Panc1 (cell line): ENCODE measurements at regions not wholly inside any gene's neighbourhood (a gene's known extent, or its start where the extent isn't known, plus 50 kb on each side); places are given as distances from the start of the nearest gene placed in this dataset.

Experiments
- ATAC-seq: fragments of 200-7000 bp; cut with Tn5 transposase; 2 replicates; pipeline ENCODE4 v1.9.1; 2020; ENCODE audit warnings: mild to moderate bottlenecking, moderate library complexity
- BruUV-seq: library from RNA; stranded (reverse); fragments of 400-500 nt; replicated peaks from 2 replicates; lab custom pipeline; 2021; lab: Mats Ljungman, UMichigan
- CTCF ChIA-PET: fragments of 300-600 bp; sonication (Branson Sonifier 250); formaldehyde crosslinking; loops from one replicate; lab custom pipeline; 2022; ENCODE audit warnings: antibody characterized with exemption; lab: Charles Lee
- POLR2A ChIA-PET: fragments of 300-600 bp; sonication (Branson Sonifier 250); formaldehyde crosslinking; loops from one replicate; lab custom pipeline; 2022; ENCODE audit warnings: antibody characterized with exemption; lab: Charles Lee
- DNase-seq: peaks from one replicate; pipeline ENCODE4 v3.0.0-alpha.2; 2010; ENCODE audit warnings: low read depth, low spot score
- H3K27ac ChIP-seq: 2 replicates; pipeline ENCODE4 v1.5.1; 2011; ENCODE audit warnings: mild to moderate bottlenecking, low read length, inconsistent platforms
- H3K27me3 ChIP-seq: fragments of 200-500 bp; sonication (Bioruptor generic); 2 replicates; pipeline ENCODE4 v1.6.0; 2014; ENCODE audit warnings: low read length, inconsistent platforms; ENCODE audit not compliant: control insufficient read depth, insufficient read depth
- H3K36me3 ChIP-seq: fragments of 200-500 bp; sonication (Bioruptor generic); 2 replicates; pipeline ENCODE4 v1.5.1; 2014; ENCODE audit warnings: inconsistent platforms, mild to moderate bottlenecking, low read length, moderate library complexity; ENCODE audit not compliant: control insufficient read depth, insufficient read depth
- H3K4me1 ChIP-seq: 2 replicates; pipeline ENCODE4 v1.5.1; 2011; ENCODE audit warnings: inconsistent platforms, mild to moderate bottlenecking, low read length, moderate library complexity; ENCODE audit not compliant: control insufficient read depth, insufficient read depth
- H3K4me3 ChIP-seq, 2 experiments: 2 replicates each; pipeline ENCODE4 v1.5.1; 2011 to 2012; ENCODE audit warnings: low read depth in 2 of 2, low read length in 2 of 2, mild to moderate bottlenecking in 2 of 2, inconsistent platforms in 1 of 2, moderate library complexity in 1 of 2
- H3K9me3 ChIP-seq: fragments of 200-500 bp; sonication (Bioruptor generic); 2 replicates; pipeline ENCODE4 v1.5.1; 2014; ENCODE audit warnings: low read depth, mild to moderate bottlenecking, inconsistent platforms, low read length, moderate library complexity; ENCODE audit not compliant: control insufficient read depth, insufficient read depth
- POLR2AphosphoS5 ChIP-seq: IDR thresholded peaks from 2 replicates; pipeline ENCODE4 v1.6.1; 2012; ENCODE audit warnings: mild to moderate bottlenecking, low read depth, low read length, moderate library complexity
- SIN3A ChIP-seq: IDR thresholded peaks from 2 replicates; pipeline ENCODE4 v1.6.1; 2012; ENCODE audit warnings: low read depth, mild to moderate bottlenecking, low read length, moderate library complexity, borderline replicate concordance; ENCODE audit not compliant: insufficient read depth
- TCF7L2 ChIP-seq: IDR thresholded peaks from 2 replicates; pipeline ENCODE4 v1.6.1; 2011; ENCODE audit warnings: mild to moderate bottlenecking, low read depth, low read length, inconsistent platforms
- in situ Hi-C: cut with HindIII; loops from 2 replicates; pipeline ENCODE4 v1.10.0; 2016; ENCODE audit warnings: low sequenced_read_pairs, low pct_unique_long_range_greater_than_20kb
- intact Hi-C: fragments of 100-400 bp; cut with micrococcal nuclease; formaldehyde crosslinking; loops from one replicate; pipeline ENCODE4 v1.10.0; 2022; ENCODE audit not compliant: unreplicated experiment
- TF ChIP-seq, protein P1 (sequence below), 2 experiments: IDR thresholded peaks; 2 replicates each; pipeline ENCODE4 v1.6.1; 2011 to 2012; ENCODE audit warnings: low read depth in 2 of 2, control low read depth in 1 of 2, low read length in 1 of 2, mild to moderate bottlenecking in 1 of 2, moderate library complexity in 1 of 2; ENCODE audit not compliant: insufficient read depth in 1 of 2
- TF ChIP-seq, protein P2 (sequence below): fragments of 450-650 bp; IDR thresholded peaks from 2 replicates; pipeline ENCODE4 v1.5.1; 2017; ENCODE audit warnings: mild to moderate bottlenecking

DNA sequence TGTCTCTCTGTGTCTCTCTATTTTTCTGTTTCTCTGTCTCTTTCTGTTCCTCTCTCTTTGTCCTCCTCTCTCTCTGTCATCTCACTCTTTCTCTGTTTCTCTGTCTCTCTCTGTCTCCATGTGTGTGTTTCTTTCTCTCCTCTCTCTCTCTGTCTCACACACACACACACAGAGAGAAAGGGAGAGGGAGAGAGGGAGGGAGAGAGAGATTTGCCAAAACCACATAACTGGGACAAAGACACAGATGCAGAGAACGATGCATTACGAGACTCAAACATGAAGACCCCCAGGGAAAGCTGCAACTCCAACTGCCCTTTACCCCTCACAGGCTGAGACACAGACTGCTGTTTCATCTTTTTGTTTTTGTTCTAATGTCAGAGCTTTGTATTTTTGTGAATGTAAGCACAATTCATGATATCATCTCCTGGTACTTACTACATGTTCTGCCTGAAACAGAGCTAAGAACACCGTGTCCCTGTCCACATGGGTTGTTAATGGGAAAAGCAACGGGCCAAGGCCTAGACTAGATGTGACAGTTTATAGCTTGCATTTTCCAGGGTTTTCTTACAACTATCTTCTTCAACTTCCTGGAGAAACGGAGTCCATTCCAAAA is 177.1 kb upstream of the ARID1B start:
- in situ Hi-C loops: no loop called here
- TF ChIP-seq TCF7L2 (no peak), POLR2AphosphoS5 (no peak), SIN3A (no peak)
- TF ChIP-seq, protein P1, sequence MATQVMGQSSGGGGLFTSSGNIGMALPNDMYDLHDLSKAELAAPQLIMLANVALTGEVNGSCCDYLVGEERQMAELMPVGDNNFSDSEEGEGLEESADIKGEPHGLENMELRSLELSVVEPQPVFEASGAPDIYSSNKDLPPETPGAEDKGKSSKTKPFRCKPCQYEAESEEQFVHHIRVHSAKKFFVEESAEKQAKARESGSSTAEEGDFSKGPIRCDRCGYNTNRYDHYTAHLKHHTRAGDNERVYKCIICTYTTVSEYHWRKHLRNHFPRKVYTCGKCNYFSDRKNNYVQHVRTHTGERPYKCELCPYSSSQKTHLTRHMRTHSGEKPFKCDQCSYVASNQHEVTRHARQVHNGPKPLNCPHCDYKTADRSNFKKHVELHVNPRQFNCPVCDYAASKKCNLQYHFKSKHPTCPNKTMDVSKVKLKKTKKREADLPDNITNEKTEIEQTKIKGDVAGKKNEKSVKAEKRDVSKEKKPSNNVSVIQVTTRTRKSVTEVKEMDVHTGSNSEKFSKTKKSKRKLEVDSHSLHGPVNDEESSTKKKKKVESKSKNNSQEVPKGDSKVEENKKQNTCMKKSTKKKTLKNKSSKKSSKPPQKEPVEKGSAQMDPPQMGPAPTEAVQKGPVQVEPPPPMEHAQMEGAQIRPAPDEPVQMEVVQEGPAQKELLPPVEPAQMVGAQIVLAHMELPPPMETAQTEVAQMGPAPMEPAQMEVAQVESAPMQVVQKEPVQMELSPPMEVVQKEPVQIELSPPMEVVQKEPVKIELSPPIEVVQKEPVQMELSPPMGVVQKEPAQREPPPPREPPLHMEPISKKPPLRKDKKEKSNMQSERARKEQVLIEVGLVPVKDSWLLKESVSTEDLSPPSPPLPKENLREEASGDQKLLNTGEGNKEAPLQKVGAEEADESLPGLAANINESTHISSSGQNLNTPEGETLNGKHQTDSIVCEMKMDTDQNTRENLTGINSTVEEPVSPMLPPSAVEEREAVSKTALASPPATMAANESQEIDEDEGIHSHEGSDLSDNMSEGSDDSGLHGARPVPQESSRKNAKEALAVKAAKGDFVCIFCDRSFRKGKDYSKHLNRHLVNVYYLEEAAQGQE (IDR thresholded peaks at IDR 0.05; ENCODE audit: insufficient read depth in 1 of 2, low read depth in 2 of 2, low read length in 1 of 2): no peak
- TF ChIP-seq, protein P2, sequence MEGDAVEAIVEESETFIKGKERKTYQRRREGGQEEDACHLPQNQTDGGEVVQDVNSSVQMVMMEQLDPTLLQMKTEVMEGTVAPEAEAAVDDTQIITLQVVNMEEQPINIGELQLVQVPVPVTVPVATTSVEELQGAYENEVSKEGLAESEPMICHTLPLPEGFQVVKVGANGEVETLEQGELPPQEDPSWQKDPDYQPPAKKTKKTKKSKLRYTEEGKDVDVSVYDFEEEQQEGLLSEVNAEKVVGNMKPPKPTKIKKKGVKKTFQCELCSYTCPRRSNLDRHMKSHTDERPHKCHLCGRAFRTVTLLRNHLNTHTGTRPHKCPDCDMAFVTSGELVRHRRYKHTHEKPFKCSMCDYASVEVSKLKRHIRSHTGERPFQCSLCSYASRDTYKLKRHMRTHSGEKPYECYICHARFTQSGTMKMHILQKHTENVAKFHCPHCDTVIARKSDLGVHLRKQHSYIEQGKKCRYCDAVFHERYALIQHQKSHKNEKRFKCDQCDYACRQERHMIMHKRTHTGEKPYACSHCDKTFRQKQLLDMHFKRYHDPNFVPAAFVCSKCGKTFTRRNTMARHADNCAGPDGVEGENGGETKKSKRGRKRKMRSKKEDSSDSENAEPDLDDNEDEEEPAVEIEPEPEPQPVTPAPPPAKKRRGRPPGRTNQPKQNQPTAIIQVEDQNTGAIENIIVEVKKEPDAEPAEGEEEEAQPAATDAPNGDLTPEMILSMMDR: no peak
- intact Hi-C loops: no loop called here
- CTCF ChIA-PET: interaction anchor here (0.6 kb wide), 1 partner anchor 63 kb away, joined by 3 read pairs; no protein-coding TSS in a partner anchor
- no peaks in the 10 kb centered on the region for H3K27me3 ChIP-seq
- no peaks in the 10 kb centered on the region for H3K36me3 ChIP-seq
- BruUV-seq: no TSS peak
- no peak overlapping the region for H3K27ac ChIP-seq
- ATAC-seq: no peak
- H3K4me3 ChIP-seq: no peak overlapping the region
- H3K4me1 ChIP-seq: no peaks in the 10 kb centered on the region
- no peaks in the 10 kb centered on the region for H3K9me3 ChIP-seq
- POLR2A ChIA-PET: no interaction called here
- DNase-seq: no peak

DNA sequence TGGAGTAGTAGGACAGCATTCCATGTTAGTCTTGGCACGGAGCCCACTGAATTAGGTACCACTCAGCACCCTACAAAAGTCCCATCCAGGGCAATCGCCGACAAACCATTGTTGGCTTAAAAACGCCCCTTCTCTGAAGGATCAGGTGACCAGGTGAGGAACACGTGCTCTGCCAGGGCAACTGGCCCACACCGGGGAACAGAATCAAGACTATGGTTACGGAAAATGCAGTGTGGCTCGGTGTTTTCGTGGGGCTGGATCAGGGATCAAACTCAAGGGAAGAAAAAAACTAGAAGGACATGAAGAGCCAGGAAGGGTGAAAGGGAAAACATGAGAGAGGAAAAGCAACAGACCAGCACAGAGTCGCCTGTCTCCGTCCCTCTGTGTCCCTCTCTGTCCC is 177.8 kb upstream of the ARID1B start:
- POLR2A ChIA-PET: no interaction called here
- H3K4me1 ChIP-seq: no peaks in the 10 kb centered on the region

More for the DNA sequence above, 177.8 kb upstream of the ARID1B start:
- Histone ChIP-seq H3K27ac (no peak overlapping the region), H3K9me3 (no peaks in the 10 kb centered on the region), H3K4me3 (no peak overlapping the region), H3K27me3 (no peaks in the 10 kb centered on the region), H3K36me3 (no peaks in the 10 kb centered on the region)
- CTCF ChIA-PET: no interaction called here
- TF ChIP-seq, protein P2: no peak
- TF ChIP-seq POLR2AphosphoS5 (no peak), TCF7L2 (no peak), SIN3A (no peak)
- TF ChIP-seq, protein P1 (IDR thresholded peaks at IDR 0.05; ENCODE audit: insufficient read depth in 1 of 2, low read depth in 2 of 2, low read length in 1 of 2): no peak
- BruUV-seq: no TSS peak
- ATAC-seq (no peak), DNase-seq (no peak)
- intact Hi-C loops: no loop called here
- in situ Hi-C loops: no loop called here
